OCI-LY3 (cell line): ENCODE measurements at regions not wholly inside any gene's neighbourhood (a gene's known extent, or its start where the extent isn't known, plus 50 kb on each side); places are given as distances from the start of the nearest gene placed in this dataset.

Experiments used
- H2AFZ ChIP-seq: fragments of 200-600, 300-600 bp; shearing (Covaris generic); 2 replicates; pipeline ENCODE4 v1.6.0; 2014; ENCODE audit warnings: antibody characterized with exemption, low read depth, low read length
- H3K27ac ChIP-seq: fragments of 200-600, 300-600 bp; sonication (generic); 2 replicates; pipeline ENCODE4 v1.5.1; 2014; ENCODE audit warnings: mild to moderate bottlenecking, low read length, moderate library complexity, mixed read lengths
- H3K27me3 ChIP-seq: fragments of 200-600, 300-600 bp; sonication (generic); 2 replicates; pipeline ENCODE4 v1.6.1; 2014; ENCODE audit warnings: low read depth, low read length, mixed read lengths
- H3K36me3 ChIP-seq: fragments of 200-600, 300-600 bp; sonication (generic); replicated peaks from 2 replicates; pipeline ENCODE3; 2014; ENCODE audit warnings: low read depth, low read length, mixed read lengths
- H3K4me1 ChIP-seq: fragments of 300-600, 200-600 bp; sonication (generic); 2 replicates; pipeline ENCODE4 v1.6.1; 2014; ENCODE audit warnings: low read length, mixed read lengths
- H3K4me2 ChIP-seq: fragments of 200-600, 300-600 bp; sonication (generic); 2 replicates; pipeline ENCODE4 v1.6.1; 2014; ENCODE audit warnings: low read length, mixed read lengths
- H3K4me3 ChIP-seq: fragments of 300-600, 200-600 bp; sonication (generic); 2 replicates; pipeline ENCODE4 v1.5.1; 2014; ENCODE audit warnings: antibody characterized with exemption, mild to moderate bottlenecking, low read length, moderate library complexity
- H3K79me2 ChIP-seq: fragments of 300-600, 200-600 bp; shearing (Covaris generic); 2 replicates; pipeline ENCODE4 v1.6.1; 2014; ENCODE audit warnings: mild to moderate bottlenecking, low read length, mixed read lengths
- H3K9ac ChIP-seq: fragments of 300-600, 200-600 bp; shearing (Covaris generic); 2 replicates; pipeline ENCODE4 v1.6.0; 2014; ENCODE audit warnings: mild to moderate bottlenecking, low read length, moderate library complexity
- H3K9me3 ChIP-seq: fragments of 200-600, 300-600 bp; shearing (Covaris generic); 2 replicates; pipeline ENCODE4 v1.6.1; 2014; ENCODE audit warnings: low read length, mixed read lengths; ENCODE audit not compliant: insufficient read depth
- H4K20me1 ChIP-seq: fragments of 200-600, 300-600 bp; sonication (generic); 2 replicates; pipeline ENCODE4 v1.6.1; 2016; ENCODE audit warnings: low read length, mixed read lengths; ENCODE audit not compliant: insufficient read depth
- CTCF ChIP-seq: fragments of 200-600, 300-600 bp; sonication (generic); IDR thresholded peaks from 2 replicates; pipeline ENCODE4 v1.5.1; 2014; ENCODE audit warnings: antibody characterized with exemption, low read length, low read depth
- EZH2phosphoT487 ChIP-seq: fragments of 200-600 bp; shearing (Covaris generic); IDR thresholded peaks from 2 replicates; pipeline ENCODE4 v1.6.1; 2018; ENCODE audit warnings: antibody characterized with exemption, mixed run types, low read depth

DNA sequence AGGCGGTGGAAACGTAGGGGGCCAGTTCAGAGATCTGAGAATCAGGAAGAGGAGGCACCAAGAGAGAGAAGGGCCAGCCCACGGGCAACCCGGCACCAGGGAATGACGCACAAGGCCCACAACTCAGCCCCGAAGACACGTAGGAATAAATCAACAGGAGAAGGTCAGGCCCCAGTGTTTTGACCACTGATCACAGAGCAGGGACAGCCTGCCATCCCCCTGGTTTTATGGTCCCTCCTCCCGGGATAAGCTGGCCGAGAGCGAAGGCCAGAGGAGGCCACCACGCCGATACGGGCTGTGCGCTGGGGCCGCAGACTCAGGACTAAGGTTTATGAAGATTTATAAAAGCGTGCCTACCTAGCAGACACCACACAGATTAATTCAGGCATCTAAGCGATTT, 341.4 kb downstream of the ZNF516 start:
- Histone ChIP-seq H3K79me2 (no peaks in the 10 kb centered on the region), H3K9me3 (no peaks in the 10 kb centered on the region), H3K36me3 (no peaks in the 10 kb centered on the region), H3K4me1 (no peaks in the 10 kb centered on the region), H3K4me2 (no peak overlapping the region), H3K27ac (no peak overlapping the region), H3K9ac (no peak overlapping the region), H3K27me3 (no peaks in the 10 kb centered on the region), H2AFZ (no peak overlapping the region), H4K20me1 (no peaks in the 10 kb centered on the region), H3K4me3 (no peak overlapping the region)
- TF ChIP-seq CTCF (no peak), EZH2phosphoT487 (no peak)

- Histone ChIP-seq H3K36me3 (no peaks in the 10 kb centered on the region), H3K27ac (no peak overlapping the region), H4K20me1 (no peaks in the 10 kb centered on the region), H3K4me3 (no peak overlapping the region), H3K4me2 (no peak overlapping the region), H3K4me1 (no peaks in the 10 kb centered on the region), H3K27me3 (no peaks in the 10 kb centered on the region), H3K79me2 (no peaks in the 10 kb centered on the region), H3K9ac (no peak overlapping the region), H3K9me3 (no peaks in the 10 kb centered on the region), H2AFZ (no peak overlapping the region)
- no peak for TF ChIP-seq CTCF
Measured at GRCh38 chr18:76149734-76150133, 345.3 kb downstream of the ZNF516 start.

DNA sequence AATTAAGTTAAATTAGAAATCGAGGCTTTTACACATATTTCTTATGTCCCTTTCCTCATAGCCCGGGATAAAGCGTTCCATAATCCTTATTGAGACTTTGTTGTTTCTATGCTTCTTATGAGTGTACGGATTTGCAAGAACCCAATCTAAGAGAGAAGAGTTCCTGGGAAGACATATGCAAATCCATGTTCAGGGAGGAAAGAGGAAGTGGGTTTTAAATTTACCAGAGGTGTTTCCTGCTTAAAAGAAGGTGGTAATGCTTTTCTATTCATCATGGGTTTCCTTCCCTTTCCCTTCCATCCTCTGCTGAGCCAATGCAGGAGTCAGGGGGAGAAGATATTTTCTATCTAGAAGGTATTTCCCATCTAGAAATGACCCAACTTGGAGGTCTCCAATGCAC, 345.8 kb downstream of the ZNF516 start:
- Histone ChIP-seq H4K20me1 (no peaks in the 10 kb centered on the region), H3K27me3 (no peaks in the 10 kb centered on the region), H3K4me1 (no peaks in the 10 kb centered on the region), H3K4me2 (no peak overlapping the region), H3K9ac (no peak overlapping the region), H3K36me3 (no peaks in the 10 kb centered on the region), H3K4me3 (no peak overlapping the region), H3K27ac (no peak overlapping the region), H3K9me3 (0 out of 2 replicates have a peak, but pooled peaks cover 3% of the 10 kb centered on the region), H2AFZ (no peak overlapping the region), H3K79me2 (no peaks in the 10 kb centered on the region)
- no peak for TF ChIP-seq EZH2phosphoT487
- no peak for TF ChIP-seq CTCF

DNA sequence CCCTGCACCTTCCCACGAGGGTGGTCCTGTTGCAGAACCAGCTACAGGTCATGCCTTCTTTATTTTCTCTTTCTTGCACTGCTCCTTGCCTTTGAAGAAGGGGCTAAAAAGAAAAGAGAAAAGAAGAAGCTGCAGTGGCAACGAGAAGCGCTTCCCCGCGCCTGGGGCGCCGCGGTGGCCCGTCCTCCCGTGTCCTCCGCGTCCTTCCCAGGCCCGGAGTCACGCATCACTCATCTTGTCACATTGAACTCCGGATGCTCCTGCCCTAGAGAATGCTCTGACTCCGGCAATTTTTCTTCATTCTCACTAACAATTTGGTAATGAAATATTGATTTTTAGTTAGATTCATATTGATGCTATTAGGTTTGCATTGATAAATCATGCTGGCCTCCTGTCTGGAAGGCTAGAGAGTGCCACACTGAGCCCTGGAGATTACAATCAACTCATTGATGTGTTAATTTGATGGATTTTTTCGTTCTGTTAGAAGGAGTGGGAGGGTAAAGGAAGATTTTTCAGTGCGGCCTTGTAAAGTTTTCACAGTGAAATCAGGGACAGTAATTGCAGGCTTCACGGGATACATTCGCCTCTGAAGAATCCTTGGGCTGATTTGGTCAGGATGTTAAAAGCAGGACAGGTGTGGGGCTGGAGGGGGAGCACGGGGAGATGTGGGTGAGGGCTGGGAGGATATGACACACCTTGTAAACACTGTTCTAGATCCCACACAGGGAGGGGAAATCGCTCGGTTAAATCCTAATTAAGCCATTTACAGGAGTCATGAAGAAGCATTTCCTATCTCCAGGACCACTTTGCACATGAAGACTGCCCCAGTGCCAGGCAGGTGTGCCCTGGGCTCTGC, 349.3 kb downstream of the ZNF516 start:
- H3K9ac ChIP-seq, result no peak overlapping the region
- H2AFZ ChIP-seq, result no peak overlapping the region
- 0 out of 2 replicates have a peak, but pooled peaks cover 4% of the 10 kb centered on the region for H3K9me3 ChIP-seq
- no peaks in the 10 kb centered on the region for H3K79me2 ChIP-seq
- no peak overlapping the region for H3K27ac ChIP-seq
- H3K4me2 ChIP-seq, result no peak overlapping the region
- no peaks in the 10 kb centered on the region for H3K27me3 ChIP-seq
- no peak overlapping the region for H3K4me3 ChIP-seq
- H3K36me3 ChIP-seq, result no peaks in the 10 kb centered on the region
- no peaks in the 10 kb centered on the region for H4K20me1 ChIP-seq
- TF ChIP-seq CTCF, result no peak
- no peak for TF ChIP-seq EZH2phosphoT487
- H3K4me1 ChIP-seq, result no peaks in the 10 kb centered on the region
